ENCODE measurements at regions not wholly inside any gene's neighbourhood (a gene's known extent, or its start where the extent isn't known, plus 50 kb on each side); places are given as distances from the start of the nearest gene placed in this dataset.

- TF ChIP-seq, protein P1, sequence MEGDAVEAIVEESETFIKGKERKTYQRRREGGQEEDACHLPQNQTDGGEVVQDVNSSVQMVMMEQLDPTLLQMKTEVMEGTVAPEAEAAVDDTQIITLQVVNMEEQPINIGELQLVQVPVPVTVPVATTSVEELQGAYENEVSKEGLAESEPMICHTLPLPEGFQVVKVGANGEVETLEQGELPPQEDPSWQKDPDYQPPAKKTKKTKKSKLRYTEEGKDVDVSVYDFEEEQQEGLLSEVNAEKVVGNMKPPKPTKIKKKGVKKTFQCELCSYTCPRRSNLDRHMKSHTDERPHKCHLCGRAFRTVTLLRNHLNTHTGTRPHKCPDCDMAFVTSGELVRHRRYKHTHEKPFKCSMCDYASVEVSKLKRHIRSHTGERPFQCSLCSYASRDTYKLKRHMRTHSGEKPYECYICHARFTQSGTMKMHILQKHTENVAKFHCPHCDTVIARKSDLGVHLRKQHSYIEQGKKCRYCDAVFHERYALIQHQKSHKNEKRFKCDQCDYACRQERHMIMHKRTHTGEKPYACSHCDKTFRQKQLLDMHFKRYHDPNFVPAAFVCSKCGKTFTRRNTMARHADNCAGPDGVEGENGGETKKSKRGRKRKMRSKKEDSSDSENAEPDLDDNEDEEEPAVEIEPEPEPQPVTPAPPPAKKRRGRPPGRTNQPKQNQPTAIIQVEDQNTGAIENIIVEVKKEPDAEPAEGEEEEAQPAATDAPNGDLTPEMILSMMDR (IDR thresholded peaks at IDR 0.05; ENCODE audit: low read depth, low read length): no peak
- DNase-seq (ENCODE audit: extremely low read depth, low read depth): no peak
Measured at GRCh38 chr10:2745666-2746065, 321.7 kb upstream of the PFKP start.

GRCh38 chr10:2744547-2745200, 322.7 kb upstream of the PFKP start:
- DNase-seq (ENCODE audit: extremely low read depth, low read depth): no peak
- TF ChIP-seq, protein P1 (IDR thresholded peaks at IDR 0.05; ENCODE audit: low read depth, low read length): no peak

DNA sequence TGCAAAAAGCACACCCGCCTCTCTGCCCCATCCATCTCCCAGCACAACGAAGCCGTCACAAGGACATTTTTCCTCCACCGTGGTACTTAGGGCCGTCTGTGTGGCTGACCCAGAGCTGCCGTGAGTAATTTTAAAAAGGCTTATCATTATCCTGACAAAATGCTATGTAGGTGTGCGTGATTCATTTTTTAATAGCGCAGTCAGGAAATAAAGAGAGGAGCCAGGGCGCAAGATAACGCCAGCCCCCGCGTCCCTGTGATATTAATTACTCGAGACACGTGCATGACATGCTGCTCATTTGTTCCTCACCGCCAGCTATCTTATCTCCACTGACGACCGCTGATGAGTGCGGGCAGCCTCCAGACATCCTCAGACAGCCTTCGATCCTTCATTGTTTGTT, 332.7 kb upstream of the PFKP start:
- DNase-seq (ENCODE audit: extremely low read depth, low read depth): no peak
- TF ChIP-seq, protein P1 (IDR thresholded peaks at IDR 0.05; ENCODE audit: low read depth, low read length): no peak

DNA sequence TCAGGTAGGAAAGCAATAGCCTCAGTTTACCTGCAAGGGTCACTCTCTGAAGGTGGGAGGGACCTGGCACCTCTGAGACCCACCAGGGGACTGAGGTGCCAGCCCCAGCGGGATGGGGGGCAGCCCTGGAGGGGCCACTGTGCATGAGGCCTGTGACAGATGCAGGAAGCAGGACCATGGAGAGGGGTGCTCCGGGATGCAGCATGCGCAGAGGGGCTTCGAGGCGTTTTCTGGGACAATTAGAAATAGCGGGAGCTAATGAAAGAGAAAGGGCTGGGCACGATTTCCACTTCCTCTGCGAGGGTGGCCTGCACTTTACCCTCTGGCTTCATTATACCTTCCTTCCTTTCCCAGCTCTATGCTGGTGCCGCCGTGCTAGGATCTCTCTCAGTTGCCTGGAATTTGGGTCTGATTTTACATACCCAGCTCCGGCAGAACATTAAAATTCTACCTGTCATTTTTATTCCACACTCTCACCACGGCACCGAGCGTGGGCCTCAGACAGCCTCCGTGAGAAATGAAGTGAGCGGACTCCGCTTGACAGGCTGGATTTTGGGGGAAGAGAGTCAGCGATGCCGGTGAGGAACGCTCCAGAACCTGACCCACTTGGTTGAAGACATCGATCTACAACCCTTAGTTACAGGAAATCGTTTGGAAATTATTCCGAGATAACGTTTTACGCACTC, 333.9 kb upstream of the PFKP start:
- TF ChIP-seq, protein P1 (IDR thresholded peaks at IDR 0.05; ENCODE audit: low read depth, low read length): no peak
- DNase-seq (ENCODE audit: extremely low read depth, low read depth): no peak

- no peak for DNase-seq (ENCODE audit: extremely low read depth, low read depth)
- TF ChIP-seq, protein P1 (IDR thresholded peaks at IDR 0.05; ENCODE audit: low read depth, low read length): no peak
Measured at GRCh38 chr10:2731940-2732339, 335.4 kb upstream of the PFKP start.

DNA sequence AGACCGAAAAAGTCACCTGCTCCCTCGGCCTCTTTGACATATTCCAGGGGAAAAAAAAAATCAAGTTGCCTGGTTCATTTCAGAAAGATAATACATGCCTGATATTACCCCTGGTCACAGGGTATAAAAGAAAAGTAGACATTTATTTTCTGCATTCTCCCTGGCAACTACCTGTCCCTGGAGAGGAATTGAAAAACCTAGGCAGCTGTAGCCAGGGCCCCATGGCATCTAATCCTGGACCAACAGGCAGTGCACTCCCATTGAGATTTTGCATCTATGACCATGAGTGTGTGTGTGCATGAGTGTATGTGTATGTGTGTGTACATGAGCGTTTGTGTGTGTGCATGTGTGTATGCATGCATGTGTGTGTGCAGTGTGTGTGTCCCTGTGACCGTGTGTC, 338.2 kb upstream of the PFKP start:
- DNase-seq (ENCODE audit: extremely low read depth, low read depth): no peak
- TF ChIP-seq, protein P1 (IDR thresholded peaks at IDR 0.05; ENCODE audit: low read depth, low read length): no peak

GRCh38 chr10:2728087-2728486, 339.3 kb upstream of the PFKP start:
- TF ChIP-seq, protein P1 (IDR thresholded peaks at IDR 0.05; ENCODE audit: low read depth, low read length): no peak
- DNase-seq (ENCODE audit: extremely low read depth, low read depth): no peak
